DOHH2 (cell line): ENCODE measurements at regions not wholly inside any gene's neighbourhood (a gene's known extent, or its start where the extent isn't known, plus 50 kb on each side); places are given as distances from the start of the nearest gene placed in this dataset.

ENCODE experiments used
- H3F3A ChIP-seq: fragments of 200-600 bp; sonication (generic), shearing (Covaris generic); 2 replicates; pipeline ENCODE4 v1.6.0; 2016; ENCODE audit warnings: antibody characterized with exemption, mild to moderate bottlenecking; ENCODE audit not compliant: control insufficient read depth, insufficient read depth
- H3K27ac ChIP-seq: fragments of 200-600 bp; sonication (generic); 2 replicates; pipeline ENCODE4 v1.5.1; 2014; ENCODE audit warnings: low read depth, mild to moderate bottlenecking, low read length, moderate library complexity
- H3K27me3 ChIP-seq: fragments of 200-600 bp; sonication (generic); 2 replicates; pipeline ENCODE4 v1.6.1; 2014; ENCODE audit warnings: mild to moderate bottlenecking, low read length, mixed read lengths; ENCODE audit not compliant: control insufficient read depth
- H3K36me3 ChIP-seq: fragments of 200-600 bp; sonication (generic); 2 replicates; pipeline ENCODE4 v1.6.1; 2014; ENCODE audit warnings: mild to moderate bottlenecking, low read length, moderate library complexity, mixed read lengths; ENCODE audit not compliant: control insufficient read depth
- H3K4me1 ChIP-seq: fragments of 200-600 bp; sonication (generic); 2 replicates; pipeline ENCODE4 v1.6.1; 2014; ENCODE audit warnings: mild to moderate bottlenecking, low read length, mixed read lengths; ENCODE audit not compliant: control insufficient read depth
- H3K4me2 ChIP-seq: fragments of 200-600 bp; sonication (generic); 2 replicates; pipeline ENCODE4 v1.6.0; 2014; ENCODE audit warnings: mild to moderate bottlenecking, low read length, moderate library complexity
- H3K4me3 ChIP-seq: fragments of 200-600 bp; sonication (generic); 2 replicates; pipeline ENCODE4 v1.5.1; 2014; ENCODE audit warnings: mild to moderate bottlenecking, low read length, mixed read lengths
- H3K79me2 ChIP-seq: fragments of 200-600 bp; sonication (generic); 2 replicates; pipeline ENCODE4 v1.6.1; 2014; ENCODE audit warnings: mild to moderate bottlenecking, low read length, mixed read lengths; ENCODE audit not compliant: control insufficient read depth
- H3K9me2 ChIP-seq: fragments of 200-600 bp; sonication (generic); replicated peaks from 2 replicates; pipeline ENCODE4 v1.6.1; 2014; ENCODE audit warnings: mild to moderate bottlenecking, low read length, mixed read lengths; ENCODE audit not compliant: control insufficient read depth
- H3K9me3 ChIP-seq: fragments of 200-600 bp; sonication (generic); 2 replicates; pipeline ENCODE4 v1.6.1; 2014; ENCODE audit warnings: antibody characterized with exemption, low read length, mixed read lengths; ENCODE audit not compliant: control insufficient read depth, insufficient read depth
- H4K20me1 ChIP-seq: fragments of 200-600 bp; sonication (generic); 2 replicates; pipeline ENCODE4 v1.6.0; 2014; ENCODE audit warnings: low read depth, mild to moderate bottlenecking, antibody characterized with exemption, low read length, moderate library complexity; ENCODE audit not compliant: control insufficient read depth, insufficient read depth
- EZH2phosphoT487 ChIP-seq: fragments of 200-600 bp; sonication (generic); IDR thresholded peaks from 2 replicates; pipeline ENCODE4 v1.6.1; 2017; ENCODE audit warnings: borderline replicate concordance, mild to moderate bottlenecking, antibody characterized with exemption, low read length, moderate library complexity, mixed read lengths
- TF ChIP-seq, protein P1 (sequence below): fragments of 200-600 bp; sonication (generic); IDR thresholded peaks from one replicate; pipeline ENCODE4 v1.5.1; 2014; ENCODE audit warnings: antibody characterized with exemption, mild to moderate bottlenecking, low read depth, low read length; ENCODE audit not compliant: poor library complexity, severe bottlenecking

DNA sequence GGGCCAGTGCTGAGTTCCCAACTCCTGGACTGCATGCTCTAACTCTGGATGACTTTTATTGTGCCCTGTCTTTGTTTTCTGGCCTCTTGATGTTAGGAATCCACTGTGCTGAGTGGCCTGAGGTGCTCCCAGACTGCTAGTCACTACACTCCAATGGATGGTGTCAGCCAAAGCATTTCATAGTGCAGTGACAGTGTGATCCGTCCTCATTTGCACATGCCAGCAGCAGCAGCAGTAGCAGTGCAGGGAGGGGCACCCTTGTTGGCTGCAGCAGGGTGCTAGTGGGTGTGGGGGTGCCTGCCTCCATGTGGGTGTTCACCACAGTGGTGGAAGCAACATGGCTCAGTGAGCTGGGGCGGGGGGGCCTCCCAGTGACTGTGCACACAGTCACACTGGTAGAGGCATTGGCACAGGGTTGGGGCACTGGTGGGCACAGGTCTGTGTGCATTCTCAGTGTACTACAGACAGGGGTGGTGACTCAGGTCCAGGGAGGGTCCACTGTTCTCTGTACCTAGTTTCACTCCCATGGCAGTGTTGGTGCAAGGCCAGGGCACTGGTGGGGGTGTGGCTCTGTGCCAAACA, 214.0 kb downstream of the ZC3H11B start:
- no peaks in the 10 kb centered on the region for H3K9me3 ChIP-seq
- TF ChIP-seq, protein P1, sequence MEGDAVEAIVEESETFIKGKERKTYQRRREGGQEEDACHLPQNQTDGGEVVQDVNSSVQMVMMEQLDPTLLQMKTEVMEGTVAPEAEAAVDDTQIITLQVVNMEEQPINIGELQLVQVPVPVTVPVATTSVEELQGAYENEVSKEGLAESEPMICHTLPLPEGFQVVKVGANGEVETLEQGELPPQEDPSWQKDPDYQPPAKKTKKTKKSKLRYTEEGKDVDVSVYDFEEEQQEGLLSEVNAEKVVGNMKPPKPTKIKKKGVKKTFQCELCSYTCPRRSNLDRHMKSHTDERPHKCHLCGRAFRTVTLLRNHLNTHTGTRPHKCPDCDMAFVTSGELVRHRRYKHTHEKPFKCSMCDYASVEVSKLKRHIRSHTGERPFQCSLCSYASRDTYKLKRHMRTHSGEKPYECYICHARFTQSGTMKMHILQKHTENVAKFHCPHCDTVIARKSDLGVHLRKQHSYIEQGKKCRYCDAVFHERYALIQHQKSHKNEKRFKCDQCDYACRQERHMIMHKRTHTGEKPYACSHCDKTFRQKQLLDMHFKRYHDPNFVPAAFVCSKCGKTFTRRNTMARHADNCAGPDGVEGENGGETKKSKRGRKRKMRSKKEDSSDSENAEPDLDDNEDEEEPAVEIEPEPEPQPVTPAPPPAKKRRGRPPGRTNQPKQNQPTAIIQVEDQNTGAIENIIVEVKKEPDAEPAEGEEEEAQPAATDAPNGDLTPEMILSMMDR = no peak
- TF ChIP-seq EZH2phosphoT487 = no peak
- H3K4me3 ChIP-seq = no peak overlapping the region
- H3F3A ChIP-seq = no peaks in the 10 kb centered on the region
- H3K4me1 ChIP-seq = no peaks in the 10 kb centered on the region
- H3K27me3 ChIP-seq = no peaks in the 10 kb centered on the region
- H3K4me2 ChIP-seq = no peak overlapping the region
- no peaks in the 10 kb centered on the region for H3K36me3 ChIP-seq
- H3K9me2 ChIP-seq = no peaks in the 10 kb centered on the region
- H3K79me2 ChIP-seq = no peaks in the 10 kb centered on the region
- no peak overlapping the region for H3K27ac ChIP-seq
- H4K20me1 ChIP-seq = no peaks in the 10 kb centered on the region

DNA sequence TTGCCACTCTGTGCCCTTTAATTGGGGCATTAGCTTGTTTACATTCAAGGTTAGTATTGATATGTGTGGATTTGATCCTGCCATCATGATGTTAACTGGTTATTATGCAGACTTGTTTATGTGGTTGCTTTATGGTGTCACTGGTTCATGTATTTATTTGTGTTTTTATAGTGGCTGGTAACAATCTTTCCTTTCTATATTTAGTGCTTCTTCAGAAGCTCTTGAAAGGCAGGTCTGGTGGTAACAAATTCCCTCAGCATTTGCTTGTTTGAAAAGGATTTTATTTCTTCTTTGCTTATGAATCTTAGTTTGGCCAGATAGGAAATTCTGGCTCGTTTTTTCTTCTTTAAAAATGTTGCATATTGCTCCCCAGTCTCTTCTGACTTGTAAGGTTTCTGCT, 215.4 kb downstream of the ZC3H11B start:
- no peaks in the 10 kb centered on the region for H3K36me3 ChIP-seq
- no peaks in the 10 kb centered on the region for H3K27me3 ChIP-seq
- H4K20me1 ChIP-seq = no peaks in the 10 kb centered on the region
- no peaks in the 10 kb centered on the region for H3K79me2 ChIP-seq
- H3K9me3 ChIP-seq = no peaks in the 10 kb centered on the region
- no peak for TF ChIP-seq EZH2phosphoT487
- TF ChIP-seq, protein P1 = no peak
- no peaks in the 10 kb centered on the region for H3K4me1 ChIP-seq
- H3K4me3 ChIP-seq = no peak overlapping the region
- no peak overlapping the region for H3K27ac ChIP-seq
- H3F3A ChIP-seq = no peaks in the 10 kb centered on the region
- H3K9me2 ChIP-seq = no peaks in the 10 kb centered on the region
- H3K4me2 ChIP-seq = no peak overlapping the region

DNA sequence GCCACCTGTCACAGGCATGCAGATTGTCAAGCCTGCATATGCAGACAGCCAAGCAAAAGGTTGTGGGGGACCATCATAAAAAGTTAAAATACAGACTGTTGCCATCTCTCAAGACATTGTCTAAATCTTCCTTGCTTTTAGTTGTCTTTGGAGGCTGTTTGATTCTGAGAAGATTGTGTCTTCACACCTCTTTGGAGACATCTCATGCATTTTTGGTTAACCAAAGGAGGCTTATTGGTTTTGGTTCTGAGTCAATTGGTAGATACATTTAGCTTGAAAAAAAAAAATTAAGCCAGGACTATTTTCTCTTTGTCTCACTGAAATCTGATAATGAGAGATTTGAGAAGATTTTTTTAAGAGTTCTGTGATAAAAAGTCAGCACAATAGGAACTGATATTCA, 217.6 kb downstream of the LYPLAL1 start:
- Histone ChIP-seq H3F3A (no peaks in the 10 kb centered on the region), H3K4me1 (no peaks in the 10 kb centered on the region), H3K9me3 (no peaks in the 10 kb centered on the region), H3K79me2 (no peaks in the 10 kb centered on the region), H3K9me2 (no peaks in the 10 kb centered on the region), H3K27ac (no peak overlapping the region), H3K4me3 (no peak overlapping the region), H3K36me3 (no peaks in the 10 kb centered on the region), H3K27me3 (no peaks in the 10 kb centered on the region), H4K20me1 (no peaks in the 10 kb centered on the region), H3K4me2 (no peak overlapping the region)
- TF ChIP-seq EZH2phosphoT487 = no peak
- TF ChIP-seq, protein P1 = no peak

DNA sequence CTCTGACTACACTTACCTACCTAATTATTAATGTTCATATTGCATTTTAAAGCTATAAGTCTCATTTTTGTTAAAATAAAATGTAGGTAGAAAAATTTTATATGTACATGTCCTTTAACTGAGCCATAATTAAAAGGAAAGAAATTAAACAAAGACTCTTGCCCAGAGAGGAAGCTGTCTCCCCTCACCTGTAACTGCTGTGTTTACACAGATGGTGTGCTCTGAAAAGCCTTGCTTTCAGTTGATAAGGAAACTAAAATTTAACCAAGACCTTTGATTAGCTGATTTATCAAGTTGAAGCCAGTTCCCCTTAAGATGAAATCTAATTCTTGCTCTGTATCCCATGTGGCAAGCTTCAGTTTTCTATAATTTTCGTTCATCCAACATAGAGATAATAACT, 213.5 kb downstream of the LYPLAL1 start:
- Histone ChIP-seq H3K4me3 (no peak overlapping the region), H3F3A (no peaks in the 10 kb centered on the region), H3K36me3 (no peaks in the 10 kb centered on the region), H3K4me1 (no peaks in the 10 kb centered on the region), H3K27ac (no peak overlapping the region), H3K9me2 (no peaks in the 10 kb centered on the region), H3K79me2 (no peaks in the 10 kb centered on the region), H3K4me2 (no peak overlapping the region), H3K9me3 (no peaks in the 10 kb centered on the region), H4K20me1 (no peaks in the 10 kb centered on the region), H3K27me3 (no peaks in the 10 kb centered on the region)
- no peak for TF ChIP-seq EZH2phosphoT487
- TF ChIP-seq, protein P1 = no peak
